ENCODE measurements at regions not wholly inside any gene's neighbourhood (a gene's known extent, or its start where the extent isn't known, plus 50 kb on each side); places are given as distances from the start of the nearest gene placed in this dataset.
"Not testable (repeated sequence)": the region's sequence is repeated elsewhere in the genome, so short reads cannot be mapped to it uniquely, and the experiment has no call there.

- no peak for DNase-seq
Observed at GRCh38 chr3:139095803-139096466, 51.2 kb upstream of the PRR23C start.

DNA sequence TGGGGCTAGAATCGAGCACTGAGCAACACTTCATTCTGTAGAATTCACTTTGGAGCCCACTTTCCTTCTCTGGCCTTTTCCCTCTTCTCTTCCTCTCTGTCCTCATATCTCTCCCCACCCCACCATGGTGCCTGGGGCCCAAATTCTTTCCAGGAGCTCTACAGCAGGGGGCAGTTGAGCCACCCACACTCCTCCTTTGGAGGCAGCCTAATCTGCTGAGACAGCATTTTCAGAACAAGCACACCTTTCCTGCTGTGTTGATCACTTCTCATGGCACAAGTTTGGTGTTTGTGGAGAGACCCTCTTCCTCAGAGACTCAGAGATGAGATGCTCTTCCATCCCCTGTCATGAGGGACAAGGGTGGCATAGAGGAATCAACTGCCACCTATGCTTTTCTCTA, 52.0 kb upstream of the PRR23C start:
- DNase-seq, result no peak

GRCh38 chr3:139098391-139098790, 53.7 kb upstream of the PRR23C start:
- DNase-seq, result no peak

DNA sequence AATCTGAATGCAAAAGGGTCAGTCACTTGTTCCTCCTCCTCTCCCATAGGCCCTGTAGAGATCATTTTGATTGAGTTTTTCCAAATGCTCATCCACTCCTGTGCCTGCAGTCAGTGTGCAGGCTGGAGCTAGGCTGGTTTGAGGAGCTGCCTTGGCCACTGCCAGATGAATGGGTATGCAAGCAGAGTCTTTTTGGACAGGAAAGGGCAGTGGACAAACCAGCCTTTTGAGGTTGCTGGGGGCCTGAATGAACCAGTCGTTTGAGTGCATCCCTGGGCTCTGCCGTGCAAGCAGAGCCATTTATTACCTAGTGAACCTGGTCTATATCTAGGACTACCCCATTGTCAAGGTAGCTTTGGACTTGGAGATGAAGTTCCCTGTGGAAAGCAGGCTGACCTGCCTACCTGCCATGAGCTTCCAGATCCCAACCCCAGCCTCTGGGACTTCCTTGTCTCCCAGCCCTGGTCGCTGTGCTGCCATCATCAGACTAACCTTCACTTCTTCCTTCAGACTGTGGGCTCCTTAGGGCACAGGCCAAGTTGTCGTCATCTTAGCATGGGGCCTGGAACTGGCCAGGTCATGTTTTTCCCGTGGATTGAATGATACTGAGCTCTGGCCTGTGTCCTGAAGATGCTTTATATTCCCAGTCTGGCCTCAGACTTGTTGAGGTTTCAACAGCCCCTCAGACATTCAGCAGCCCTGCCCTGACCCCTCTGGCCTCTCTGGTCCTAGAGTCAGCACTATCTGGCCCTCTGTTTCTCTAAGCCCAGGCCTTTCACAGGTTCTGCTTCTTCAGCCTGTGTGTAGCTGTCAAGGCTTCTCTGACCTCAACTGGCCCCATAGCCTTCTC, 55.5 kb upstream of the PRR23C start:
- DNase-seq, result no peak

GRCh38 chr3:139100821-139101220, 56.1 kb upstream of the PRR23C start:
- no peak for DNase-seq

DNA sequence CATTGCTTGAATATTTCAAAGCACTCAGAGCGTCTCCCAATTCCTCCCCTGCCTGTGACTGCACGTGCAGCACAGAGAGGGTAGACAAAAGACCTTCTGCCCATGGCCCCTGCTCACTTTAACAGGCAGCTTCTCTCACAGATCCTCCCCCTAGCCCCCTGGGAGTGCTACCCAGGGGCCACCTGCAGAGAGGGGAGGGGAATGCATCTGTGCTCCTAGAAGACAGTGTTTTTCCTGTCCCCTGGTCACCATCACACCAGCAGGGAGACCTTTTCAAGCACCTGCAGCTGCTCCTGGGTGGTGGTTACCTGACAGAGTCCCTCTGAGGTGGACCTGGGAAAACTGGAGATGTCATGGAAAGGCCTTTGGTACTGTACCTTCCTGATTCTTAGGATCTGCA, 56.7 kb upstream of the PRR23C start:
- no peak for DNase-seq

- no peak for DNase-seq
Observed at GRCh38 chr3:139103484-139103883, 58.8 kb upstream of the PRR23C start.

- DNase-seq, result no peak
Observed at GRCh38 chr3:139104062-139104461, 59.4 kb upstream of the PRR23C start.

DNA sequence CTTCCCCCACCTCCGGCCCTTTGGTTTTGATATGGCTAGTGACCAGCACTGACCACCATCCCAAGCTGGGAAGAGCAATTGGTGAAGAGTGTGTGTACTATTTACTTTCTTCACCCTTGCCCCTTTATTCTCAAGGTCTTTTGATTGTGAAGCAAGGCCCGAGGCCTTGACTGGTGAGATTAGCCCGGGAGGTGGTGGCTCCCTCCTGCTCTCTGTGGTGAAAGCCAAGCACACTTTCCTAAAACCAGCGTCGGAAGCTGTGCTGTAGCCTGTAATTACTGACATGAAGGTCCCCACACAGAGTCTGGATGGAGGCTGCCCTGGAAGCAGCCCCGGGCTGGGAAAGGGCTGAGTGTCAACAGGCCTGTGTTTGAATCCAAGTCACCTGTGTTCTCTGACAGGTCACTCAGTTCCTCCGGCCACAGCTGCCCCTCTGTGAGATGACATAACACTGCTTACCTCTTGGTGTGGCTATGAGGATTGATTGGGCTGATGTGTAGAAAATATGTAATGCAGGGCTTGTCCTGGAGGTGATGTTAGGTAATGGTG, 60.5 kb upstream of the PRR23C start:
- no peak for DNase-seq

DNA sequence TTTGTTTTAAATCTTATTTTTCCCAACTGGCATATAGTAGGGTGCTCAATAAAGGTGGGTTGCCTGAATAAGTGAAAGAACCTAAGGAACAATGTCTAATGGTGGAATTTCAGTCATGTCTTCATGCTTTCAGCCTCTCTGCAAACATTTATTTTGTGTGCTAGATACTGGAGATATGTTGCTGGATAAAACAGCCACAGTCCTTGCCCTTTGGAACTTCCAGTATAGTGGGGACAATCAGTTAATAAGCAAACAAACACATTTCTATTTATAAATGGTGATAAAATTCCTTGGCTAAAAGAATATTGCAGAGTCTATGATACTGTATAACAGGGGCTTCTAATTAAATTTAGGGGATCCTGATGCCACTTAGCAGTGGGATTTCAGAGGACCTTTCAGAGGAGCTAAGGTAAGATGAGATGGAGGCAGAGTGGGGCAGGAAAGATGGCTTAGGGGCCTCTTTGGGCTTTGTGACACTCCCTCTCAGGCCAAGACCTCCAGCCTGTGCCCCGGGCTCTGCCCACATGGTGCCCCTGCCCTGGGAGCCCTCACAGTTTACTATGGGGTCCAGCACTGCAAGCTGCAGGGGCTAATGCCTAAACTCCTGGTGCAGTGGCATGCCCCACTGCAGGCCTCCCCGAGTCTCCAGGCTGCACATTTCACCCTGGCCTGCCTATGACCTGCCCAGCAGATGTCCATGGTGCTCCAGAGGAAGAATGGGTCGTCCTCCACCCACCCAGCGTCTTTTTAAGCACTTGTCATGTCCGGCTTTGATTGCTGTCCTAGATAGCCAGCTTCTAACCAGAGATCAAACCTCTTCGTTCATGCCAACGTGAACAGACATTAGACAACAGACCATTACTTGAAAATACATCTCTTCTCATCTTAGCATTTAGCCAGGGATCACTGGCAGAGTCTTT, 61.6 kb upstream of the PRR23C start:
- no peak for DNase-seq

- no peak for DNase-seq
Observed at GRCh38 chr3:139107424-139108252, 62.9 kb upstream of the PRR23C start.

GRCh38 chr3:139108253-139108969, 63.7 kb upstream of the PRR23C start:
- no peak for DNase-seq

- peak in 1 of 2 experiments; percentile 43 for DNase-seq
Observed at GRCh38 chr3:139109271-139109670, 64.6 kb upstream of the PRR23C start.

DNA sequence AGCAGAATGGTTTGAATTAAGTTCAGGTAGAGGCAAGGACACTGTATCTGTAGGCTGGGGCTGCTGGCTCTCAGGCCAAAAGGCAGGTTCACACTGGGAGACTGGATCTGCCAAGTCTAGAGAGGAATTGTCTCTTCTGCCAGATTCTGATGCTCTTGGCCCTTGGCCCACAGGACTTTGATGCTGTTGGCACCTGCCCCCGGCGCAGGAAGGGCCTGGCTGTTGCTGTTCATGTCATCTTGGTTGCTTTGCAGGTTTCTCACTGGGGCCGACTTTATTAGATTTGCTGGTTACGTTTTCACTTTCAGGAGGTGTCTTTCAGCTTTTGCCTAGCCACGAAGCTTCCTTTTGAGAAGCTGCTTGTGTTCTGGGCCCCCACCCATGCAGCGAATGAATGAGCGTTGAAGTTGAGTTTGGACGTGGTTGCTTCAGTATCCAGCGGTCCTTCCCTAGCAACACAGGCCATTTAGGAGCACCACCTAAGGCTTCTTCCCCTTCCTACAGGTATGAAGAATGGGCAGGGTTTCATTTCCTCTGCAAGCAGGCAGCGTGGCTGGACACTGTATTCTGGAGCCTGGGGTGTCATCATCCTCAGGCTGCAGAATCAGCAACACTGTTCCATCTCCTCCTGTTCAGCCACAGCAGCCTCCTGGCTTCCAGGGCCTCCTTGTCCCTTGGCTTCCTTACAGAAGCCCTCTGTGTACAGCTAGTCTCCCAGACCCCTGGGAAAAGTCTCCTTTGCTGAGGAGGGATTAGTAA, 65.6 kb upstream of the PRR23C start:
- DNase-seq, result no peak

GRCh38 chr3:139110929-139111328, 66.2 kb upstream of the PRR23C start:
- not testable (repeated sequence) for DNase-seq

DNA sequence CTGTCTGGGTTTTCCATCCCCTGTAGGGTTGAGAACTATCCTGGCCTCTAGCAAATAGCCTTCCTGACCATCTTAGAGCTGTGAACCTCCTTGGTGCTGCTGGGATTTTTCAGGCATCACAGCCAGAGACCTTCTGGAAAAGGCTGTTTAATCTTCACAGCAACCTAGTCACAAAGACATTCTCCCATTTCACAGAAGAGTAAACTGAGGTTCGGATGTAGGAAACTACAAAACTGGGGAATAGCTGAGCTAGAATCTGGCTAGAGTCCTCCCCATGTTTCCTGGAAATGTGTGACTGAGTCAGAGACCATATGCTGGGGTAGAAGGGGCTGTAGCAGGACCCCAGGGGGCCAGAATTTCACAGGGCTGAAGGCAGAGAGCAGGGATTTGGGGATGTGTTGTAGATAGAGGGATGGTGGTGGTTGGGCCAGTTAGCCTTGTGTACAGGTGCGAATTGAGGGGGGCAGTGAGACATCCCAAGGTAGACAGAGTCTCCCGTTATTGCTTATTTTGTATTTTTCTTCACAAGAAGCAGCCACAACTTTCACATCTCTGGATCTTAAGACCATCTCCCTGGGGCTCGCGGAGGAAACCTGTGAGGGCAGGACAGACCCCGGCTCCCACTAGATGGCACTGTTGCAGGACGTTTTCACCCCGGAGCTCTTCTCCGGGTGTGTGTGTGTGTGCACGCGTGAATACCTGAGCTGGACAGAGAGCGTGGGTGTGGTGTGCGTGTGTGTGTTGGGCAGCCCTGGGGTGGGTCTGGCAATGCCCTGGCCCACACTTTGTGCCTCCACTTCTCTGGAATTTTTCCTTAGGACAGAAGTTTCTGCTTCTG, 66.9 kb upstream of the PRR23C start:
- DNase-seq, result peak; percentile 9 to 84

DNA sequence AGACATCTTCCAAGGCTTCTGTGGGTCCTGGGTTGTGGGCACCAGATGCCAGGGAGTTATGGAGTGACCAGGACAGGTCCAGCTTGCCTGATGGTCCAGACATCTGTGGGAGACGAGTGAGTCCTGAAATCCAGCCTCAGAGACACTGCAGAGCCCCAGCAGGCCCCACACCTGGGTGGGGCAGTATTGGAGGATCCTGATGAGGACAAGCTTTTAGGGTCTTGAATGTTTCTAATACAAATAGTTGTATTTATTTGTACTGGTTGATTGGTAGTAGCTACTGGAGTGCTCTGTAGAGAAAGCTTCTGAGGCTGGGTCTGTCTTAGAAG, 67.5 kb upstream of the PRR23C start:
- DNase-seq, result no peak

GRCh38 chr3:139113231-139113992, 68.7 kb upstream of the PRR23C start:
- DNase-seq, result peak in 1 of 2 experiments; percentile 41

DNA sequence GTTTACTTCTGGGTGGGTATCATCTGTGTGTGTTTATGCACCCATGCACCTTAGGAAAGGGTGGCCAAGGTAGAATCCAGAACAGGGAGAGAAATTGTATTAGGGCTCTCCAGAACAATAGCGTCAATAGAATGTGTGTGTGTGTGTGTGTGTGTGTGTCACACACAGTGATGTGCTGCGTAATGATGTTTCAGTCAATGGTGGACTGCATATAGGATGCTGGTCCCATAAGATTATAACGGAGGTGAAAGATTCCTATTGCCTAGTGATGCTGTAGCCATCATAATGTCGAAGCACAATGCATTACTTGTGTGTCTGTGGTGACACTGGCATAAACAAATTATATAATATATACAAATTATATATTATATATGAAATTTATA, 69.3 kb upstream of the PRR23C start:
- peak in 1 of 2 experiments; percentile 30 for DNase-seq

Measured in NCI-H526 (cell line).